OCI-LY3 (cell line): ENCODE measurements at regions not wholly inside any gene's neighbourhood (a gene's known extent, or its start where the extent isn't known, plus 50 kb on each side); places are given as distances from the start of the nearest gene placed in this dataset.

Experiments used
- H2AFZ ChIP-seq: fragments of 200-600, 300-600 bp; shearing (Covaris generic); 2 replicates; pipeline ENCODE4 v1.6.0; 2014; ENCODE audit warnings: antibody characterized with exemption, low read depth, low read length
- H3K27ac ChIP-seq: fragments of 200-600, 300-600 bp; sonication (generic); 2 replicates; pipeline ENCODE4 v1.5.1; 2014; ENCODE audit warnings: mild to moderate bottlenecking, low read length, moderate library complexity, mixed read lengths
- H3K27me3 ChIP-seq: fragments of 200-600, 300-600 bp; sonication (generic); 2 replicates; pipeline ENCODE4 v1.6.1; 2014; ENCODE audit warnings: low read depth, low read length, mixed read lengths
- H3K36me3 ChIP-seq: fragments of 200-600, 300-600 bp; sonication (generic); replicated peaks from 2 replicates; pipeline ENCODE3; 2014; ENCODE audit warnings: low read depth, low read length, mixed read lengths
- H3K4me1 ChIP-seq: fragments of 300-600, 200-600 bp; sonication (generic); 2 replicates; pipeline ENCODE4 v1.6.1; 2014; ENCODE audit warnings: low read length, mixed read lengths
- H3K4me2 ChIP-seq: fragments of 200-600, 300-600 bp; sonication (generic); 2 replicates; pipeline ENCODE4 v1.6.1; 2014; ENCODE audit warnings: low read length, mixed read lengths
- H3K4me3 ChIP-seq: fragments of 300-600, 200-600 bp; sonication (generic); 2 replicates; pipeline ENCODE4 v1.5.1; 2014; ENCODE audit warnings: antibody characterized with exemption, mild to moderate bottlenecking, low read length, moderate library complexity
- H3K79me2 ChIP-seq: fragments of 300-600, 200-600 bp; shearing (Covaris generic); 2 replicates; pipeline ENCODE4 v1.6.1; 2014; ENCODE audit warnings: mild to moderate bottlenecking, low read length, mixed read lengths
- H3K9ac ChIP-seq: fragments of 300-600, 200-600 bp; shearing (Covaris generic); 2 replicates; pipeline ENCODE4 v1.6.0; 2014; ENCODE audit warnings: mild to moderate bottlenecking, low read length, moderate library complexity
- H3K9me3 ChIP-seq: fragments of 200-600, 300-600 bp; shearing (Covaris generic); 2 replicates; pipeline ENCODE4 v1.6.1; 2014; ENCODE audit warnings: low read length, mixed read lengths; ENCODE audit not compliant: insufficient read depth
- H4K20me1 ChIP-seq: fragments of 200-600, 300-600 bp; sonication (generic); 2 replicates; pipeline ENCODE4 v1.6.1; 2016; ENCODE audit warnings: low read length, mixed read lengths; ENCODE audit not compliant: insufficient read depth
- EZH2phosphoT487 ChIP-seq: fragments of 200-600 bp; shearing (Covaris generic); IDR thresholded peaks from 2 replicates; pipeline ENCODE4 v1.6.1; 2018; ENCODE audit warnings: antibody characterized with exemption, mixed run types, low read depth
- TF ChIP-seq, protein P1 (sequence below): fragments of 200-600, 300-600 bp; sonication (generic); IDR thresholded peaks from 2 replicates; pipeline ENCODE4 v1.5.1; 2014; ENCODE audit warnings: antibody characterized with exemption, low read length, low read depth

GRCh38 chr9:81420024-81420423 lies 269.3 kb downstream of the TLE1 start:
- H3K36me3 ChIP-seq: no peaks in the 10 kb centered on the region
- no peaks in the 10 kb centered on the region for H3K9me3 ChIP-seq
- TF ChIP-seq, protein P1, sequence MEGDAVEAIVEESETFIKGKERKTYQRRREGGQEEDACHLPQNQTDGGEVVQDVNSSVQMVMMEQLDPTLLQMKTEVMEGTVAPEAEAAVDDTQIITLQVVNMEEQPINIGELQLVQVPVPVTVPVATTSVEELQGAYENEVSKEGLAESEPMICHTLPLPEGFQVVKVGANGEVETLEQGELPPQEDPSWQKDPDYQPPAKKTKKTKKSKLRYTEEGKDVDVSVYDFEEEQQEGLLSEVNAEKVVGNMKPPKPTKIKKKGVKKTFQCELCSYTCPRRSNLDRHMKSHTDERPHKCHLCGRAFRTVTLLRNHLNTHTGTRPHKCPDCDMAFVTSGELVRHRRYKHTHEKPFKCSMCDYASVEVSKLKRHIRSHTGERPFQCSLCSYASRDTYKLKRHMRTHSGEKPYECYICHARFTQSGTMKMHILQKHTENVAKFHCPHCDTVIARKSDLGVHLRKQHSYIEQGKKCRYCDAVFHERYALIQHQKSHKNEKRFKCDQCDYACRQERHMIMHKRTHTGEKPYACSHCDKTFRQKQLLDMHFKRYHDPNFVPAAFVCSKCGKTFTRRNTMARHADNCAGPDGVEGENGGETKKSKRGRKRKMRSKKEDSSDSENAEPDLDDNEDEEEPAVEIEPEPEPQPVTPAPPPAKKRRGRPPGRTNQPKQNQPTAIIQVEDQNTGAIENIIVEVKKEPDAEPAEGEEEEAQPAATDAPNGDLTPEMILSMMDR: no peak
- no peak for TF ChIP-seq EZH2phosphoT487
- H3K27ac ChIP-seq: no peak overlapping the region
- no peaks in the 10 kb centered on the region for H3K27me3 ChIP-seq
- no peaks in the 10 kb centered on the region for H3K4me1 ChIP-seq
- no peaks in the 10 kb centered on the region for H4K20me1 ChIP-seq
- no peak overlapping the region for H2AFZ ChIP-seq
- no peak overlapping the region for H3K4me2 ChIP-seq
- no peak overlapping the region for H3K9ac ChIP-seq
- no peak overlapping the region for H3K4me3 ChIP-seq
- H3K79me2 ChIP-seq: no peaks in the 10 kb centered on the region

DNA sequence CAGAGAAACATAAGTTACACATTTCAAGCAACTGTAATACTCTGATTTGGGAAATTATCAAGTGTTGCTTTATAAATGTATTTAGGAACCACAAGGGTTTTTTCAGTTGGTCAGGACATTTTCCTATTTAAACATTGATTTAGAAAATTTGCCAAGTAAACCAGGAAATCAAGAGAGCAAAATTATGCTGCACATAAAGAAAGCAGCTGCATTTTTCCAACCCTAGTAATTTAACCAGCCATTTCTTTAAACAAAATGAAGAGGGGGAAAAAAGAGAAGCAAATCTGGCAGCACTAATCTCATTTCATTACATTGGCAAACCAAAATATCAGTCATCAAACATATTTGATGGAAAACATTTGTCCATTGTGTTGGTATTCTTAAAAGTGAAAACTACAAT lies 271.4 kb downstream of the TLE1 start:
- Histone ChIP-seq H3K27ac (no peak overlapping the region), H3K4me2 (no peak overlapping the region), H3K36me3 (no peaks in the 10 kb centered on the region), H3K4me3 (no peak overlapping the region), H4K20me1 (no peaks in the 10 kb centered on the region), H3K27me3 (no peaks in the 10 kb centered on the region), H3K9ac (no peak overlapping the region), H3K4me1 (no peaks in the 10 kb centered on the region), H2AFZ (no peak overlapping the region), H3K79me2 (no peaks in the 10 kb centered on the region), H3K9me3 (no peaks in the 10 kb centered on the region)
- no peak for TF ChIP-seq EZH2phosphoT487
- TF ChIP-seq, protein P1: no peak

DNA sequence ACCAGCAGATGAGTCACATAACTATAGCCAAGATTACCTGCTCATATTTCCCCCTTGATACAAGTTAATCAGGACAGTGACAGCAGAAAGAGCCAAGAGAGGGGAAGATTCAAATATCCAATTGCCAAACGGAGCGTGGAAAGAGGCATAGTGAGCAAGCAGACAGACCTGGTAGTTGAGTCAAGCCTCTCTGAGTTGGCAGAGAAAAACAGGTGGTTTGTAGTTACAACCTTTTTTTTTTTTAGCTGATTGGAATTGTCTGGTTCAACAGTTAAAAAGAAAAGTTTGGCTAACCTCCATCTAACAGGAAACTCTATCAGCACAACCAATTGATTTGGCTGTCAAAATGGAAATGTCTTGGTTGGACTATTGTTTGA lies 272.1 kb downstream of the TLE1 start:
- Histone ChIP-seq H3K36me3 (no peaks in the 10 kb centered on the region), H4K20me1 (no peaks in the 10 kb centered on the region), H3K9me3 (no peaks in the 10 kb centered on the region), H3K4me2 (no peak overlapping the region), H3K4me1 (no peaks in the 10 kb centered on the region), H3K4me3 (no peak overlapping the region), H3K79me2 (no peaks in the 10 kb centered on the region), H3K27me3 (no peaks in the 10 kb centered on the region), H2AFZ (no peak overlapping the region), H3K27ac (no peak overlapping the region), H3K9ac (no peak overlapping the region)
- TF ChIP-seq, protein P1: no peak
- no peak for TF ChIP-seq EZH2phosphoT487

DNA sequence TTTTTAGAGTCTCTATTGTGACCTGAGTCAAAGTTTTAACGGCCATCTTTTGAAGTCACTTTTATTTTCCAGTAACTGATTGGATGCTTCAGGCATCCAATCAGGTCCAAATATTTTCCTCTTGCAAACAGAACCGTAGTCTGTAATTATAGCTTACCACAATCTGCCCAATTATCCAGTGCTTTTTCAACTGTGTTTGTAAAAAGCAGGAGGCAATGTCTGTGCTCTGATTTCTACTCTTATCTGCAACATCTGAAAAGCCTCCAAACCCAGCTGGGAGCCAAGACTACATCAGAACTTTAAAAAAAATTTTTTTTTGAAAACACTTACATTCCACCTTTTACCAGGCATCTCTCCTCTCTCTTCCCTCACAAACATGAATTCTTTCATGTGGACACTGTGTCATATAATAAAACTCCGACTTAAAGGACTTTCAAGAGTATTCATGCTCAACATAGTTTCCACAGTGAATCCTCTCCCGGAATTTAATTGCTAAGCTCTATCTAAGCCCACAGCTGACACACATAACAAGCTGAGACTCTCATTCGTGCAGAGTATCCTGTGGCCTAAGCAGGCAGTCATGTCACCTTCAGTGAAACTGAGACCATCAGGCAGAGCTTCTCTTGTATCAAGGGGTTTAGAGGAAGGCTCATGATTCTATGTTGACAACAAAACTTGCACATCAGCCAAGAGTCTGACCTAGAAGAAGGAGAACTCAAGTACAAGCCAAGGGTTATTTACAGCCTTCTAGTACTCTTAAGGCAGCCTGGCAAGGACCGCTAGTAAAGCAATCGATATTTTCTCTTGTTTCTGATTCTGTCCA lies 272.7 kb downstream of the TLE1 start:
- no peak overlapping the region for H2AFZ ChIP-seq
- H3K27ac ChIP-seq: no peak overlapping the region
- no peaks in the 10 kb centered on the region for H3K36me3 ChIP-seq
- H3K4me2 ChIP-seq: no peak overlapping the region
- H3K9me3 ChIP-seq: no peaks in the 10 kb centered on the region
- TF ChIP-seq, protein P1: no peak
- TF ChIP-seq EZH2phosphoT487: no peak
- H4K20me1 ChIP-seq: no peaks in the 10 kb centered on the region
- H3K4me1 ChIP-seq: no peaks in the 10 kb centered on the region
- H3K27me3 ChIP-seq: no peaks in the 10 kb centered on the region
- no peaks in the 10 kb centered on the region for H3K79me2 ChIP-seq
- no peak overlapping the region for H3K9ac ChIP-seq
- no peak overlapping the region for H3K4me3 ChIP-seq
